Neuronal stem cell (in vitro differentiated cells): ENCODE measurements at regions not wholly inside any gene's neighbourhood (a gene's known extent, or its start where the extent isn't known, plus 50 kb on each side); places are given as distances from the start of the nearest gene placed in this dataset.

Experiments used
- DNase-seq: peaks from one replicate; pipeline ENCODE4 v3.0.0-alpha.2; 2013; ENCODE audit warnings: low spot score
- H2AFZ ChIP-seq: one replicate; pipeline ENCODE4 v1.6.1; 2013; ENCODE audit warnings: mild to moderate bottlenecking, low read length, inconsistent platforms
- H2AK5ac ChIP-seq: 2 replicates; pipeline ENCODE4 v1.6.1; 2013; ENCODE audit warnings: low read depth, mild to moderate bottlenecking, inconsistent platforms, low read length, moderate library complexity, mixed read lengths
- H2BK120ac ChIP-seq: 2 replicates; pipeline ENCODE4 v1.6.1; 2013; ENCODE audit warnings: low read depth, mild to moderate bottlenecking, inconsistent platforms, low read length, moderate library complexity, mixed read lengths
- H2BK12ac ChIP-seq: one replicate; pipeline ENCODE4 v1.6.1; 2013; ENCODE audit warnings: low read length, inconsistent platforms
- H2BK15ac ChIP-seq: 2 replicates; pipeline ENCODE4 v1.6.1; 2013; ENCODE audit warnings: mild to moderate bottlenecking, low read length, inconsistent platforms, mixed read lengths
- H2BK5ac ChIP-seq: one replicate; pipeline ENCODE4 v1.6.1; 2013; ENCODE audit warnings: inconsistent platforms, mild to moderate bottlenecking, low read length, moderate library complexity
- H3K14ac ChIP-seq: one replicate; pipeline ENCODE4 v1.6.1; 2013; ENCODE audit warnings: low read length, inconsistent platforms
- H3K18ac ChIP-seq: 2 replicates; pipeline ENCODE4 v1.6.1; 2013; ENCODE audit warnings: low read length, inconsistent platforms
- H3K23ac ChIP-seq: 2 replicates; pipeline ENCODE4 v1.6.1; 2013; ENCODE audit warnings: low read depth, mild to moderate bottlenecking, mixed read lengths, low read length, inconsistent platforms; ENCODE audit not compliant: poor library complexity
- H3K27ac ChIP-seq: replicated peaks from 3 replicates; pipeline ENCODE4 v1.5.1; 2013; ENCODE audit warnings: low read length, inconsistent platforms
- H3K27me3 ChIP-seq, 3 experiments: 2 replicates each; pipeline ENCODE4 v1.6.1; 2013; ENCODE audit warnings: low read length in 3 of 3, mild to moderate bottlenecking in 2 of 3, inconsistent platforms in 1 of 3, low read depth in 1 of 3, mixed read lengths in 1 of 3, moderate library complexity in 1 of 3; ENCODE audit not compliant: control insufficient read depth in 3 of 3, insufficient read depth in 3 of 3
- H3K36me3 ChIP-seq, 2 donors: replicated peaks in 1 of 2; 2 replicates each; pipeline ENCODE4 v1.6.1; 2013; ENCODE audit warnings: low read length in 2 of 2; ENCODE audit not compliant: control insufficient read depth in 2 of 2, insufficient read depth in 2 of 2
- H3K4ac ChIP-seq: 2 replicates; pipeline ENCODE4 v1.6.1; 2013; ENCODE audit warnings: inconsistent platforms, mild to moderate bottlenecking, low read length, moderate library complexity
- H3K4me1 ChIP-seq, 2 donors: 1 replicate in 1 of 2; 2 replicates in 1 of 2; pipeline ENCODE4 v1.6.1; 2013; ENCODE audit warnings: low read length in 2 of 2, low read depth in 1 of 2; ENCODE audit not compliant: control insufficient read depth in 2 of 2, insufficient read depth in 1 of 2
- H3K4me2 ChIP-seq: one replicate; pipeline ENCODE4 v1.6.1; 2013; ENCODE audit warnings: mild to moderate bottlenecking, low read length, inconsistent platforms; ENCODE audit not compliant: insufficient read depth, poor library complexity, severe bottlenecking
- H3K4me3 ChIP-seq, 2 donors: 2 replicates each; pipeline ENCODE4 v1.5.1; 2013; ENCODE audit warnings: low read length in 2 of 2, mild to moderate bottlenecking in 2 of 2, inconsistent platforms in 1 of 2, moderate library complexity in 1 of 2
- H3K79me1 ChIP-seq: one replicate; pipeline ENCODE4 v1.6.1; 2013; ENCODE audit warnings: low read depth, mild to moderate bottlenecking, inconsistent platforms, low read length, moderate library complexity
- H3K9ac ChIP-seq: one replicate; pipeline ENCODE4 v1.6.1; 2013; ENCODE audit warnings: mild to moderate bottlenecking, low read depth, low read length, inconsistent platforms; ENCODE audit not compliant: poor library complexity
- H3K9me3 ChIP-seq, 2 donors: replicated peaks in 1 of 2; 2 replicates each; pipeline versions ENCODE3 to v1.6.1; 2013; ENCODE audit warnings: low read length in 2 of 2, mild to moderate bottlenecking in 2 of 2, inconsistent platforms in 1 of 2, low read depth in 1 of 2, mixed read lengths in 1 of 2, moderate library complexity in 1 of 2; ENCODE audit not compliant: control insufficient read depth in 2 of 2, insufficient read depth in 1 of 2
- H4K8ac ChIP-seq: one replicate; pipeline ENCODE4 v1.6.1; 2013; ENCODE audit warnings: low read depth, mild to moderate bottlenecking, inconsistent platforms, low read length, moderate library complexity
- H4K91ac ChIP-seq: one replicate; pipeline ENCODE4 v1.6.1; 2013; ENCODE audit warnings: low read length, low read depth, mild to moderate bottlenecking, inconsistent platforms; ENCODE audit not compliant: poor library complexity
- WGBS, 2 donors: extraction: QIAGEN DNeasy Blood & Tissue Kit; methylation state at CpG; one replicate each; pipeline ENCODE4 v1.1.7; 2013; ENCODE audit warnings: missing lambda C conversion rate in 2 of 2, mixed read lengths in 1 of 2; ENCODE audit not compliant: insufficient read length in 2 of 2, insufficient replicate concordance in 1 of 2; ENCODE audit errors: extremely low coverage in 2 of 2; 5-methylcytosine and 5-hydroxymethylcytosine counted together

- DNase-seq = no peak
Observed at GRCh38 chr1:81574408-81574807, 226.3 kb upstream of the ADGRL2 start.

GRCh38 chr1:81573458-81573857, 227.3 kb upstream of the ADGRL2 start:
- H3K18ac ChIP-seq = no peak overlapping the region
- H2BK15ac ChIP-seq = no peak overlapping the region
- no peak overlapping the region for H3K9ac ChIP-seq
- H2BK120ac ChIP-seq = no peak overlapping the region
- no peaks in the 10 kb centered on the region for H3K9me3 ChIP-seq
- H3K4me3 ChIP-seq = no peak overlapping the region
- H3K36me3 ChIP-seq = no peaks in the 10 kb centered on the region
- H3K23ac ChIP-seq = no peak overlapping the region
- no peak for DNase-seq
- no peak overlapping the region for H4K8ac ChIP-seq
- no CpG with 5 or more reads among the region's 2 CpGs for WGBS, 2 donors
- no peak overlapping the region for H2BK12ac ChIP-seq
- H3K27ac ChIP-seq = no peak overlapping the region
- H3K27me3 ChIP-seq = peaks cover 0 to 5% (median 0%) of the 10 kb centered on the region in 3 experiments
- no peak overlapping the region for H2AFZ ChIP-seq
- no peak overlapping the region for H4K91ac ChIP-seq
- H3K4me1 ChIP-seq = peaks cover 12 to 28% of the 10 kb centered on the region in 2 donors
- H3K79me1 ChIP-seq = no peaks in the 10 kb centered on the region
- H3K4me2 ChIP-seq = no peak overlapping the region
- H2AK5ac ChIP-seq = no peak overlapping the region
- H3K4ac ChIP-seq = no peak overlapping the region
- no peak overlapping the region for H2BK5ac ChIP-seq
- no peak overlapping the region for H3K14ac ChIP-seq

More at GRCh38 chr1:81574408-81574807, 226.3 kb upstream of the ADGRL2 start:
- H4K8ac ChIP-seq = no peak overlapping the region
- H3K4me3 ChIP-seq = no peak overlapping the region
- no peaks in the 10 kb centered on the region for H3K36me3 ChIP-seq
- H3K27me3 ChIP-seq = peaks cover 0 to 9% (median 0%) of the 10 kb centered on the region in 3 experiments
- H3K23ac ChIP-seq = no peak overlapping the region
- H2BK15ac ChIP-seq = no peak overlapping the region
- no peaks in the 10 kb centered on the region for H3K79me1 ChIP-seq
- H3K9ac ChIP-seq = no peak overlapping the region
- H3K18ac ChIP-seq = no peak overlapping the region
- no peak overlapping the region for H2BK5ac ChIP-seq
- peaks cover 15 to 32% of the 10 kb centered on the region in 2 donors for H3K4me1 ChIP-seq
- no peak overlapping the region for H2AFZ ChIP-seq
- no peak overlapping the region for H2BK120ac ChIP-seq
- H4K91ac ChIP-seq = no peak overlapping the region
- WGBS, 2 donors = no CpG with 5 or more reads among the region's 2 CpGs
- no peak overlapping the region for H3K14ac ChIP-seq
- H3K9me3 ChIP-seq = no peaks in the 10 kb centered on the region
- H3K4ac ChIP-seq = no peak overlapping the region
- H2AK5ac ChIP-seq = no peak overlapping the region
- no peak overlapping the region for H3K27ac ChIP-seq
- H3K4me2 ChIP-seq = no peak overlapping the region
- H2BK12ac ChIP-seq = no peak overlapping the region

GRCh38 chr1:81571946-81572345, 228.8 kb upstream of the ADGRL2 start:
- H3K14ac ChIP-seq = no peak overlapping the region
- no peak overlapping the region for H2AK5ac ChIP-seq
- no peak overlapping the region for H3K27ac ChIP-seq
- no peak overlapping the region for H4K8ac ChIP-seq
- no peak overlapping the region for H2BK120ac ChIP-seq
- DNase-seq = no peak
- no peak overlapping the region for H3K18ac ChIP-seq
- peaks cover 7 to 20% of the 10 kb centered on the region in 2 donors for H3K4me1 ChIP-seq
- H2BK12ac ChIP-seq = no peak overlapping the region
- H3K9ac ChIP-seq = no peak overlapping the region
- no peaks in the 10 kb centered on the region for H3K9me3 ChIP-seq
- no peak overlapping the region for H3K4me2 ChIP-seq
- H3K4ac ChIP-seq = no peak overlapping the region
- no peaks in the 10 kb centered on the region for H3K36me3 ChIP-seq
- peaks cover 0 to 5% (median 0%) of the 10 kb centered on the region in 3 experiments for H3K27me3 ChIP-seq
- WGBS, 2 donors = no CpG with 5 or more reads among the region's 1 CpG
- no peak overlapping the region for H2BK5ac ChIP-seq
- H2AFZ ChIP-seq = no peak overlapping the region
- no peak overlapping the region for H3K4me3 ChIP-seq
- H3K79me1 ChIP-seq = no peaks in the 10 kb centered on the region
- no peak overlapping the region for H2BK15ac ChIP-seq
- no peak overlapping the region for H3K23ac ChIP-seq
- no peak overlapping the region for H4K91ac ChIP-seq

GRCh38 chr1:81569761-81570160, 231.0 kb upstream of the ADGRL2 start:
- Histone ChIP-seq H2BK120ac (no peak overlapping the region), H3K23ac (no peak overlapping the region), H2BK5ac (no peak overlapping the region), H3K27ac (no peak overlapping the region), H3K27me3 (no peaks in the 10 kb centered on the region), H3K36me3 (no peaks in the 10 kb centered on the region), H3K18ac (no peak overlapping the region), H3K9me3 (no peaks in the 10 kb centered on the region), H3K4ac (no peak overlapping the region), H2AFZ (no peak overlapping the region), H3K79me1 (no peaks in the 10 kb centered on the region), H3K4me3 (no peak overlapping the region), H3K4me1 (peaks cover 7 to 13% of the 10 kb centered on the region in 2 donors), H3K14ac (no peak overlapping the region), H4K8ac (no peak overlapping the region), H2BK12ac (no peak overlapping the region), H3K9ac (no peak overlapping the region), H2BK15ac (no peak overlapping the region), H2AK5ac (no peak overlapping the region), H3K4me2 (no peak overlapping the region), H4K91ac (no peak overlapping the region)
- WGBS, 2 donors = no CpG with 5 or more reads among the region's 1 CpG
- no peak for DNase-seq
